ENCODE measurements at regions not wholly inside any gene's neighbourhood (a gene's known extent, or its start where the extent isn't known, plus 50 kb on each side); places are given as distances from the start of the nearest gene placed in this dataset.
"Not testable (repeated sequence)": the region's sequence is repeated elsewhere in the genome, so short reads cannot be mapped to it uniquely, and the experiment has no call there.

- H3K27ac Mint-ChIP-seq; H3K36me3 Mint-ChIP-seq (ENCODE audit: low read depth); DNase-seq; H3K27me3 Mint-ChIP-seq; POLR2A ChIA-PET; H3K4me1 Mint-ChIP-seq; intact Hi-C loops (cut with DNase I, micrococcal nuclease); CTCF ChIA-PET; H3K9me3 Mint-ChIP-seq (ENCODE audit: low read depth); H3K4me3 Mint-ChIP-seq: not testable (repeated sequence)
- ATAC-seq: peak; percentile 51
These were observed 157.5 kb upstream of the PTPN20 start for GRCh38 chr10:46753763-46754162.

GRCh38 chr10:46761471-46761870 lies 149.8 kb upstream of the PTPN20 start:
- DNase-seq; H3K27me3 Mint-ChIP-seq; intact Hi-C loops (cut with DNase I, micrococcal nuclease); CTCF ChIA-PET; H3K27ac Mint-ChIP-seq; H3K36me3 Mint-ChIP-seq (ENCODE audit: low read depth); H3K4me1 Mint-ChIP-seq; POLR2A ChIA-PET; H3K9me3 Mint-ChIP-seq (ENCODE audit: low read depth); H3K4me3 Mint-ChIP-seq; ATAC-seq: not testable (repeated sequence)

GRCh38 chr10:46768515-46769291 lies 142.5 kb upstream of the PTPN20 start:
- CTCF ChIA-PET; H3K9me3 Mint-ChIP-seq (ENCODE audit: low read depth); H3K4me1 Mint-ChIP-seq; ATAC-seq; POLR2A ChIA-PET; intact Hi-C loops (cut with DNase I, micrococcal nuclease); H3K27ac Mint-ChIP-seq; H3K36me3 Mint-ChIP-seq (ENCODE audit: low read depth); H3K27me3 Mint-ChIP-seq; DNase-seq; H3K4me3 Mint-ChIP-seq: not testable (repeated sequence)

- H3K4me3 Mint-ChIP-seq; intact Hi-C loops (cut with DNase I, micrococcal nuclease); CTCF ChIA-PET: not testable (repeated sequence)
These were observed 137.9 kb upstream of the PTPN20 start for GRCh38 chr10:46773178-46773896.

GRCh38 chr10:46773897-46774236 lies 137.4 kb upstream of the PTPN20 start:
- H3K27me3 Mint-ChIP-seq; CTCF ChIA-PET; H3K27ac Mint-ChIP-seq; H3K9me3 Mint-ChIP-seq (ENCODE audit: low read depth); intact Hi-C loops (cut with DNase I, micrococcal nuclease); POLR2A ChIA-PET; H3K36me3 Mint-ChIP-seq (ENCODE audit: low read depth); H3K4me1 Mint-ChIP-seq; H3K4me3 Mint-ChIP-seq: not testable (repeated sequence)
- peak; percentile 23 for DNase-seq
- peak; percentile 63 for ATAC-seq

More at GRCh38 chr10:46773178-46773896, 137.9 kb upstream of the PTPN20 start:
- POLR2A ChIA-PET; H3K9me3 Mint-ChIP-seq (ENCODE audit: low read depth); H3K27me3 Mint-ChIP-seq; DNase-seq; H3K36me3 Mint-ChIP-seq (ENCODE audit: low read depth); H3K4me1 Mint-ChIP-seq; H3K27ac Mint-ChIP-seq: not testable (repeated sequence)
- ATAC-seq: peak; percentile 16

GRCh38 chr10:46774366-46774765 lies 136.9 kb upstream of the PTPN20 start:
- H3K27me3 Mint-ChIP-seq; ATAC-seq; H3K4me3 Mint-ChIP-seq; intact Hi-C loops (cut with DNase I, micrococcal nuclease); H3K9me3 Mint-ChIP-seq (ENCODE audit: low read depth); H3K4me1 Mint-ChIP-seq; POLR2A ChIA-PET; DNase-seq; H3K36me3 Mint-ChIP-seq (ENCODE audit: low read depth); H3K27ac Mint-ChIP-seq; CTCF ChIA-PET: not testable (repeated sequence)

- CTCF ChIA-PET; H3K27me3 Mint-ChIP-seq; intact Hi-C loops (cut with DNase I, micrococcal nuclease); H3K4me3 Mint-ChIP-seq; DNase-seq; H3K9me3 Mint-ChIP-seq (ENCODE audit: low read depth); POLR2A ChIA-PET; H3K36me3 Mint-ChIP-seq (ENCODE audit: low read depth); ATAC-seq; H3K27ac Mint-ChIP-seq; H3K4me1 Mint-ChIP-seq: not testable (repeated sequence)
These were observed 136.1 kb upstream of the PTPN20 start for GRCh38 chr10:46774945-46775667.

- H3K4me3 Mint-ChIP-seq; POLR2A ChIA-PET; ATAC-seq; H3K27ac Mint-ChIP-seq; DNase-seq; H3K4me1 Mint-ChIP-seq; H3K36me3 Mint-ChIP-seq (ENCODE audit: low read depth); H3K9me3 Mint-ChIP-seq (ENCODE audit: low read depth); intact Hi-C loops (cut with DNase I, micrococcal nuclease); H3K27me3 Mint-ChIP-seq; CTCF ChIA-PET: not testable (repeated sequence)
These were observed 135.6 kb upstream of the PTPN20 start for GRCh38 chr10:46775668-46776059.

- POLR2A ChIA-PET; H3K27ac Mint-ChIP-seq; H3K4me1 Mint-ChIP-seq; H3K36me3 Mint-ChIP-seq (ENCODE audit: low read depth); DNase-seq; ATAC-seq; CTCF ChIA-PET; H3K9me3 Mint-ChIP-seq (ENCODE audit: low read depth); H3K4me3 Mint-ChIP-seq; H3K27me3 Mint-ChIP-seq; intact Hi-C loops (cut with DNase I, micrococcal nuclease): not testable (repeated sequence)
These were observed 131.7 kb upstream of the PTPN20 start for GRCh38 chr10:46779571-46779970.

- H3K27ac Mint-ChIP-seq; CTCF ChIA-PET; DNase-seq; H3K4me1 Mint-ChIP-seq; H3K36me3 Mint-ChIP-seq (ENCODE audit: low read depth); POLR2A ChIA-PET; intact Hi-C loops (cut with DNase I, micrococcal nuclease); H3K4me3 Mint-ChIP-seq; H3K9me3 Mint-ChIP-seq (ENCODE audit: low read depth); ATAC-seq; H3K27me3 Mint-ChIP-seq: not testable (repeated sequence)
These were observed 131.1 kb upstream of the PTPN20 start for GRCh38 chr10:46780164-46780563.

- DNase-seq; H3K4me3 Mint-ChIP-seq; H3K4me1 Mint-ChIP-seq; ATAC-seq; H3K27me3 Mint-ChIP-seq; intact Hi-C loops (cut with DNase I, micrococcal nuclease); H3K27ac Mint-ChIP-seq; CTCF ChIA-PET; H3K9me3 Mint-ChIP-seq (ENCODE audit: low read depth); POLR2A ChIA-PET; H3K36me3 Mint-ChIP-seq (ENCODE audit: low read depth): not testable (repeated sequence)
These were observed 130.2 kb upstream of the PTPN20 start for GRCh38 chr10:46781001-46781400.

Data from activated CD4-positive, alpha-beta T cell treated with anti-CD3 and anti-CD28 coated beads for 36 hours (primary cell).